GM19463 (cell line): ENCODE measurements at regions not wholly inside any gene's neighbourhood (a gene's known extent, or its start where the extent isn't known, plus 50 kb on each side); places are given as distances from the start of the nearest gene placed in this dataset.
"Not testable (repeated sequence)": the region's sequence is repeated elsewhere in the genome, so short reads cannot be mapped to it uniquely, and the experiment has no call there.

Source experiments
- ATAC-seq: cut with Tn5 transposase; IDR thresholded peaks from one replicate; pipeline ENCODE4 v1.9.1; 2021; ENCODE audit warnings: mild to moderate bottlenecking, moderate library complexity; ENCODE audit not compliant: unreplicated experiment

- ATAC-seq, result no peak
These were observed 564.4 kb downstream of the TMA16 start for GRCh38 chr4:164058776-164059445.

- ATAC-seq, result no peak
These were observed 566.0 kb downstream of the TMA16 start for GRCh38 chr4:164060456-164060855.

- no peak for ATAC-seq
These were observed 573.9 kb downstream of the TMA16 start for GRCh38 chr4:164068392-164068791.

- no peak for ATAC-seq
These were observed 576.1 kb downstream of the TMA16 start for GRCh38 chr4:164070625-164071024.

- no peak for ATAC-seq
These were observed 586.9 kb downstream of the TMA16 start for GRCh38 chr4:164081371-164081770.

GRCh38 chr4:164081801-164082200 lies 587.3 kb downstream of the TMA16 start:
- no peak for ATAC-seq

GRCh38 chr4:164087733-164088132 lies 593.2 kb downstream of the TMA16 start:
- ATAC-seq, result no peak

GRCh38 chr4:164095313-164096110 lies 601.0 kb downstream of the TMA16 start:
- ATAC-seq, result no peak

GRCh38 chr4:164096766-164097518 lies 602.5 kb downstream of the TMA16 start:
- no peak for ATAC-seq

- ATAC-seq, result not testable (repeated sequence)
These were observed 606.4 kb downstream of the TMA16 start for GRCh38 chr4:164100741-164101365.

GRCh38 chr4:164108971-164109370 lies 614.5 kb downstream of the TMA16 start:
- ATAC-seq, result no peak

- no peak for ATAC-seq
These were observed 615.0 kb downstream of the TMA16 start for GRCh38 chr4:164109503-164109902.

- no peak for ATAC-seq
These were observed 620.7 kb downstream of the TMA16 start for GRCh38 chr4:164115236-164115635.

GRCh38 chr4:164116286-164116685 lies 621.8 kb downstream of the TMA16 start:
- ATAC-seq, result no peak

GRCh38 chr4:164134388-164134787 lies 619.5 kb upstream of the SMIM31 start:
- ATAC-seq, result no peak

GRCh38 chr4:164136180-164136616 lies 617.7 kb upstream of the SMIM31 start:
- no peak for ATAC-seq

GRCh38 chr4:164138521-164138920 lies 615.4 kb upstream of the SMIM31 start:
- no peak for ATAC-seq

- no peak for ATAC-seq
These were observed 614.6 kb upstream of the SMIM31 start for GRCh38 chr4:164139291-164139690.

GRCh38 chr4:164141755-164142375 lies 612.1 kb upstream of the SMIM31 start:
- ATAC-seq, result not testable (repeated sequence)

GRCh38 chr4:164154416-164154815 lies 599.5 kb upstream of the SMIM31 start:
- no peak for ATAC-seq

GRCh38 chr4:164169591-164169990 lies 584.3 kb upstream of the SMIM31 start:
- no peak for ATAC-seq
